DND-41 (cell line): ENCODE measurements at regions not wholly inside any gene's neighbourhood (a gene's known extent, or its start where the extent isn't known, plus 50 kb on each side); places are given as distances from the start of the nearest gene placed in this dataset.

Experiments
- ATAC-seq: fragments of 200-7000 bp; cut with Tn5 transposase; 3 replicates; pipeline ENCODE4 v1.9.1; 2021; ENCODE audit warnings: low read depth; ENCODE audit not compliant: insufficient read depth
- DNase-seq: peaks from one replicate; pipeline ENCODE4 v3.0.0-alpha.2; 2020
- H2AFZ ChIP-seq: 2 replicates; pipeline ENCODE4 v1.6.0; 2012; ENCODE audit warnings: low read depth, low read length
- H3K27ac ChIP-seq: 2 replicates; pipeline ENCODE4 v1.5.1; 2012; ENCODE audit warnings: low read length, inconsistent platforms
- H3K27me3 ChIP-seq: fragments of 200-600 bp; sonication (generic); 2 replicates; pipeline ENCODE4 v1.6.0; 2012; ENCODE audit warnings: low read length, mild to moderate bottlenecking, inconsistent platforms; ENCODE audit not compliant: insufficient read depth, poor library complexity
- H3K36me3 ChIP-seq: 2 replicates; pipeline ENCODE4 v1.5.1; 2012; ENCODE audit warnings: low read length, inconsistent platforms; ENCODE audit not compliant: insufficient read depth
- H3K4me1 ChIP-seq: 2 replicates; pipeline ENCODE4 v1.5.1; 2012; ENCODE audit warnings: mild to moderate bottlenecking, low read length; ENCODE audit not compliant: insufficient read depth
- H3K4me2 ChIP-seq: 2 replicates; pipeline ENCODE4 v1.6.0; 2012; ENCODE audit warnings: mild to moderate bottlenecking, moderate library complexity, low read length, inconsistent platforms; ENCODE audit not compliant: insufficient read depth
- H3K4me3 ChIP-seq, 2 experiments: fragments of 200-600 bp in 1 of 2; shearing (Covaris generic) in 1 of 2; 2 replicates each; pipeline ENCODE4 v1.5.1; 2012 to 2016; ENCODE audit warnings: inconsistent platforms in 2 of 2, low read length in 2 of 2, mild to moderate bottlenecking in 2 of 2, low read depth in 1 of 2, moderate library complexity in 1 of 2
- H3K79me2 ChIP-seq: 2 replicates; pipeline ENCODE4 v1.6.0; 2012; ENCODE audit warnings: low read length, inconsistent platforms; ENCODE audit not compliant: insufficient read depth
- H3K9ac ChIP-seq: 2 replicates; pipeline ENCODE4 v1.6.0; 2012; ENCODE audit warnings: low read depth, mild to moderate bottlenecking, inconsistent platforms, low read length, moderate library complexity
- H3K9me3 ChIP-seq: 2 replicates; pipeline ENCODE4 v1.5.1; 2012; ENCODE audit warnings: low read length, moderate library complexity, mild to moderate bottlenecking, inconsistent platforms; ENCODE audit not compliant: insufficient read depth, severe bottlenecking
- H4K20me1 ChIP-seq: 2 replicates; pipeline ENCODE4 v1.6.0; 2012; ENCODE audit warnings: low read length; ENCODE audit not compliant: insufficient read depth
- EZH2 ChIP-seq: IDR thresholded peaks from 3 replicates; pipeline ENCODE4 v1.6.1; 2012; ENCODE audit warnings: borderline replicate concordance, low read depth, mild to moderate bottlenecking, moderate library complexity, low read length, inconsistent platforms; ENCODE audit not compliant: severe bottlenecking
- TF ChIP-seq, protein P1 (sequence below): IDR thresholded peaks from 2 replicates; pipeline ENCODE4 v1.5.1; 2012; ENCODE audit warnings: borderline replicate concordance, low read length, moderate library complexity, mild to moderate bottlenecking; ENCODE audit not compliant: poor library complexity, severe bottlenecking; ENCODE audit errors: extremely low read depth

DNA sequence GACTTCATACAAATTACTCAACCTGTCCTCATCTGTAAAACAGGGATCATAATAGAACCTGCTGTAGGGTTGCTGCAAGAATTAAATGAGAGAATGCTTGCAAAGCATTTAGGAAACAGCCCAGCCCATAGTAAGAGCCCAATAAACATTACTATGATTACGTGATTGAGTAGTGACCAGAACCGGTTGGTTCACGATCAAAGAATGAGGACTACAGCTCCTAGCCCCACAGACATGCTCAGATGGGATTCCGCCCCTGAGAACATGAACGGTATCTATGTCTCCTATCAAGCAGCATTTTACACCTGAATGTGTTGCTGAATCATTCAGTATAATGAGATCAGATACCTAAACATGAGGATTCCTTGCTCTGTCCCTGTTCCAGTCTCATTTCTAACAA is 104.8 kb upstream of the ZNF648 start:
- Histone ChIP-seq H3K4me1 (peaks cover 7% of the 10 kb centered on the region), H2AFZ (no peak overlapping the region), H3K4me3 (no peak overlapping the region), H3K9ac (no peak overlapping the region), H3K27me3 (no peaks in the 10 kb centered on the region), H3K36me3 (no peaks in the 10 kb centered on the region), H3K4me2 (no peak overlapping the region), H3K27ac (no peak overlapping the region), H3K79me2 (no peaks in the 10 kb centered on the region), H4K20me1 (no peaks in the 10 kb centered on the region), H3K9me3 (no peaks in the 10 kb centered on the region)
- no peak for TF ChIP-seq EZH2
- TF ChIP-seq, protein P1, sequence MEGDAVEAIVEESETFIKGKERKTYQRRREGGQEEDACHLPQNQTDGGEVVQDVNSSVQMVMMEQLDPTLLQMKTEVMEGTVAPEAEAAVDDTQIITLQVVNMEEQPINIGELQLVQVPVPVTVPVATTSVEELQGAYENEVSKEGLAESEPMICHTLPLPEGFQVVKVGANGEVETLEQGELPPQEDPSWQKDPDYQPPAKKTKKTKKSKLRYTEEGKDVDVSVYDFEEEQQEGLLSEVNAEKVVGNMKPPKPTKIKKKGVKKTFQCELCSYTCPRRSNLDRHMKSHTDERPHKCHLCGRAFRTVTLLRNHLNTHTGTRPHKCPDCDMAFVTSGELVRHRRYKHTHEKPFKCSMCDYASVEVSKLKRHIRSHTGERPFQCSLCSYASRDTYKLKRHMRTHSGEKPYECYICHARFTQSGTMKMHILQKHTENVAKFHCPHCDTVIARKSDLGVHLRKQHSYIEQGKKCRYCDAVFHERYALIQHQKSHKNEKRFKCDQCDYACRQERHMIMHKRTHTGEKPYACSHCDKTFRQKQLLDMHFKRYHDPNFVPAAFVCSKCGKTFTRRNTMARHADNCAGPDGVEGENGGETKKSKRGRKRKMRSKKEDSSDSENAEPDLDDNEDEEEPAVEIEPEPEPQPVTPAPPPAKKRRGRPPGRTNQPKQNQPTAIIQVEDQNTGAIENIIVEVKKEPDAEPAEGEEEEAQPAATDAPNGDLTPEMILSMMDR = no peak
- DNase-seq = no peak
- ATAC-seq = no peak

DNA sequence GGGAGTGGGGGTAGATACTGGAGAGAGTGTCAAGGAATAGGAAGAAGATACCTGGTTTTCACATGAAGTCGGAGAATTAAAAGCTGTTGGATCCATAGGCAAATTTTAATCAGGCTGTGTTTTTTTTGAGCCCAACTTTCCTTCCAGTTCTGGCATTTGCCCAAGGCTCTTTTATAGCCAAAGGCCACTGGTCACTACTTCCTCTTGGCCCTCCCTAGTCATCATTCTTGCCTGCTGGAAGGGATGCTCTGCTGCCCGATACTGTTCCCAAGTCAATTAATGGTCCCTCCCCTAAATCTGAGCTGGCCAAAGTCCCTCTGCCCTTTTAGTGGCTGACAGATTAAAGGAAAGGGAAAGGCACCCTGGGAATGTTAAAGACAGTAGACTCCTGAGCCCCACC is 102.8 kb upstream of the ZNF648 start:
- Histone ChIP-seq H3K9ac (no peak overlapping the region), H3K4me2 (no peak overlapping the region), H3K4me1 (no peaks in the 10 kb centered on the region), H3K36me3 (no peaks in the 10 kb centered on the region), H3K27ac (no peak overlapping the region), H4K20me1 (no peaks in the 10 kb centered on the region), H3K4me3 (no peak overlapping the region), H2AFZ (no peak overlapping the region), H3K9me3 (peaks cover 2% of the 10 kb centered on the region), H3K79me2 (no peaks in the 10 kb centered on the region), H3K27me3 (no peaks in the 10 kb centered on the region)
- ATAC-seq (no peak), DNase-seq (no peak)
- TF ChIP-seq, protein P1 = no peak
- no peak for TF ChIP-seq EZH2

DNA sequence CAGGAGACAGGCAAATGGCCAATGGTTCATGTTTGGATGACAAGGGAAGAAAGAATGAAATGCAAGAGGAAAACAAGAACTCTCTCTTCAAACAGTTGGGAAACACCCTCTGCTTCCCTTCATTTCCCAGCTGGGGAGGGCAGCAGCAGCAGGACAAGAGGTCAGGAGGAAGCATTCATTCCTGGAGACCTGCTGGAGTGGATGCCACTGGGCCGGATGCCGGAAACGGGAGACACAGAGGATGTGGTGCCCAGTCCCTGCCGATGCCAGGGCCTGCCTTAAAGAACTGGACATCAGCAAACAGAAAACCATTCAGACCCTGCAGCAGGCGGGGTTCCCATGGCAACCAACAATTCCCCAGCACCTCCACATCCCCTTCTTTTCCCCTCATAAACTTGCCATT is 102.3 kb upstream of the ZNF648 start:
- H3K4me2 ChIP-seq = no peak overlapping the region
- H3K4me3 ChIP-seq = no peak overlapping the region
- H3K36me3 ChIP-seq = no peaks in the 10 kb centered on the region
- no peak overlapping the region for H2AFZ ChIP-seq
- H3K27ac ChIP-seq = no peak overlapping the region
- ATAC-seq (no peak), DNase-seq (no peak)
- H3K9me3 ChIP-seq = peaks cover 4% of the 10 kb centered on the region
- H3K9ac ChIP-seq = no peak overlapping the region
- no peak for TF ChIP-seq EZH2
- TF ChIP-seq, protein P1 = no peak
- H3K79me2 ChIP-seq = no peaks in the 10 kb centered on the region
- no peaks in the 10 kb centered on the region for H4K20me1 ChIP-seq
- H3K27me3 ChIP-seq = no peaks in the 10 kb centered on the region
- no peaks in the 10 kb centered on the region for H3K4me1 ChIP-seq

DNA sequence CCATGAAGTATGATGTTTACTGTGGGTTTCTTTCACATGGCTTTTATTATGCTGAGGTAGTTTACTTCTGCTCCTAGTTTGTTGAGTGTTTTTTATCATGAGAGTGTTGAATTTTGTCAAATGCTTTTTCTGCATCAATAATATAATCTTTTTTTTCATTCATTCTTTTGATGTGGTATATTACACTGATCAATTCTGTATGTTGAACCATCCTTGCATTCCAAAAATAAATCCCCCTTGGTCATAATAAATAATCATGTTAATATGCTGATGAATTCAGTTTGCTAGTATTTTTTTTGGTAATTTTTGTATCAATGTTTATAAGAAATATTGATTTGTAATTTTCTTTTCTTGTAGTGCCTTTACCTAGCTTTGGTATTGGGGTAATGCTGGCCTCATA is 97.9 kb upstream of the ZNF648 start:
- Histone ChIP-seq H3K9me3 (peaks cover 4% of the 10 kb centered on the region), H3K9ac (no peak overlapping the region), H4K20me1 (no peaks in the 10 kb centered on the region), H3K36me3 (no peaks in the 10 kb centered on the region), H3K79me2 (no peaks in the 10 kb centered on the region), H3K4me1 (no peaks in the 10 kb centered on the region), H3K27me3 (no peaks in the 10 kb centered on the region), H2AFZ (no peak overlapping the region), H3K27ac (no peak overlapping the region), H3K4me2 (no peak overlapping the region), H3K4me3 (no peak overlapping the region)
- DNase-seq (no peak), ATAC-seq (no peak)
- TF ChIP-seq EZH2 = no peak
- TF ChIP-seq, protein P1 = no peak
